Mucosa of descending colon (tissue), 3 donors: ENCODE measurements at regions not wholly inside any gene's neighbourhood (a gene's known extent, or its start where the extent isn't known, plus 50 kb on each side); places are given as distances from the start of the nearest gene placed in this dataset.

ENCODE experiments used
- ATAC-seq: fragments of 200-7000 bp; cut with Tn5 transposase; one replicate; pipeline ENCODE4 v1.9.1; 2020; ENCODE audit warnings: mild to moderate bottlenecking, moderate library complexity
- DNase-seq, 3 donors: peaks; one replicate each; pipeline ENCODE4 v3.0.0-alpha.2; 2020
- H3K36me3 ChIP-seq: fragments of 200-600 bp; one replicate; pipeline ENCODE4 v1.8.0; 2021; ENCODE audit warnings: low read depth, mild to moderate bottlenecking
- H3K4me1 ChIP-seq: fragments of 200-600 bp; one replicate; pipeline ENCODE4 v1.8.0; 2021; ENCODE audit warnings: low read depth, mild to moderate bottlenecking
- H3K4me3 ChIP-seq: fragments of 200-600 bp; one replicate; pipeline ENCODE4 v1.8.0; 2021; ENCODE audit warnings: mild to moderate bottlenecking
- H3K9me3 ChIP-seq: fragments of 200-600 bp; one replicate; pipeline ENCODE4 v1.8.0; 2021; ENCODE audit warnings: mild to moderate bottlenecking
- CTCF ChIP-seq: fragments of 200-600 bp; IDR thresholded peaks from one replicate; pipeline ENCODE4 v1.8.0; 2022; ENCODE audit warnings: antibody characterized with exemption, mild to moderate bottlenecking
- intact Hi-C, 2 donors: fragments of 100-400 bp; cut with DNase I in 1 of 2; cut with micrococcal nuclease in 1 of 2; formaldehyde crosslinking; loops; one replicate each; pipeline versions ENCODE4 v1.11.0 to v1.11.1; 2022; cut with DNase I, micrococcal nuclease
- donor health status: DM: no; HTN: no; CAD: no; lungs with moderate emphysema.
- donor health status: DM: no; HTN: no; CAD: no.
- donor health status: DM: no; HTN: yes; CAD: no.

GRCh38 chr5:68961762-68962161 lies 132.1 kb upstream of the SLC30A5 start:
- Histone ChIP-seq H3K36me3 (no peaks in the 10 kb centered on the region), H3K4me3 (no peak overlapping the region), H3K4me1 (peaks cover 17% of the 10 kb centered on the region), H3K9me3 (no peaks in the 10 kb centered on the region)
- TF ChIP-seq CTCF: no peak
- ATAC-seq: peak; percentile 77
- intact Hi-C loops: loop anchor here in 1 of 2 donors (5.0 kb wide), 1 partner anchor 664 kb away; no protein-coding TSS in a partner anchor
- peak in 1 of 3 donors; percentile 19 for DNase-seq

GRCh38 chr5:68962757-68963484 lies 130.9 kb upstream of the SLC30A5 start:
- Histone ChIP-seq H3K4me3 (no peak overlapping the region), H3K4me1 (peaks cover 17% of the 10 kb centered on the region), H3K36me3 (no peaks in the 10 kb centered on the region), H3K9me3 (no peaks in the 10 kb centered on the region)
- intact Hi-C loops: loop anchor here in 1 of 2 donors (5.0 kb wide), 1 partner anchor 666 kb away; no protein-coding TSS in a partner anchor
- ATAC-seq: peak; percentile 81
- peak; percentile 61 for TF ChIP-seq CTCF
- DNase-seq: peak in 2 of 3 donors; percentile 64 to 82

GRCh38 chr5:68964679-68965078 lies 129.1 kb upstream of the SLC30A5 start:
- intact Hi-C loops: loop anchor here in 1 of 2 donors (5.0 kb wide), 1 partner anchor 667 kb away; no protein-coding TSS in a partner anchor
- no peak overlapping the region for H3K4me3 ChIP-seq
- DNase-seq: no peak
- no peaks in the 10 kb centered on the region for H3K36me3 ChIP-seq
- H3K9me3 ChIP-seq: no peaks in the 10 kb centered on the region
- ATAC-seq: no peak
- H3K4me1 ChIP-seq: peaks cover 17% of the 10 kb centered on the region
- TF ChIP-seq CTCF: no peak

GRCh38 chr5:68965926-68966325 lies 127.9 kb upstream of the SLC30A5 start:
- H3K4me1 ChIP-seq: peaks cover 13% of the 10 kb centered on the region
- H3K9me3 ChIP-seq: no peaks in the 10 kb centered on the region
- no peak for ATAC-seq
- no peaks in the 10 kb centered on the region for H3K36me3 ChIP-seq
- intact Hi-C loops: no loop called here
- no peak for TF ChIP-seq CTCF
- H3K4me3 ChIP-seq: no peak overlapping the region
- DNase-seq: no peak

- peaks cover 6% of the 10 kb centered on the region for H3K4me1 ChIP-seq
- no peak overlapping the region for H3K4me3 ChIP-seq
- H3K36me3 ChIP-seq: no peaks in the 10 kb centered on the region
- DNase-seq: no peak
- no peak for TF ChIP-seq CTCF
- no peak for ATAC-seq
- H3K9me3 ChIP-seq: no peaks in the 10 kb centered on the region
- intact Hi-C loops: no loop called here
These were observed 127.2 kb upstream of the SLC30A5 start for GRCh38 chr5:68966596-68966995.
